ENCODE measurements at regions not wholly inside any gene's neighbourhood (a gene's known extent, or its start where the extent isn't known, plus 50 kb on each side); places are given as distances from the start of the nearest gene placed in this dataset.
"Not testable (repeated sequence)": the region's sequence is repeated elsewhere in the genome, so short reads cannot be mapped to it uniquely, and the experiment has no call there.

- Mint-ChIP-seq H3K27me3 (no peaks in the 10 kb centered on the region), H3K27ac (no peak overlapping the region), H3K9me3 (no peaks in the 10 kb centered on the region), H3K4me1 (peaks cover 21% of the 10 kb centered on the region), H3K4me3 (no peak overlapping the region)
- no peak for ATAC-seq
- DNase-seq, result no peak
These were observed 121.9 kb upstream of the ZFP64 start for GRCh38 chr20:52313341-52313963.

DNA sequence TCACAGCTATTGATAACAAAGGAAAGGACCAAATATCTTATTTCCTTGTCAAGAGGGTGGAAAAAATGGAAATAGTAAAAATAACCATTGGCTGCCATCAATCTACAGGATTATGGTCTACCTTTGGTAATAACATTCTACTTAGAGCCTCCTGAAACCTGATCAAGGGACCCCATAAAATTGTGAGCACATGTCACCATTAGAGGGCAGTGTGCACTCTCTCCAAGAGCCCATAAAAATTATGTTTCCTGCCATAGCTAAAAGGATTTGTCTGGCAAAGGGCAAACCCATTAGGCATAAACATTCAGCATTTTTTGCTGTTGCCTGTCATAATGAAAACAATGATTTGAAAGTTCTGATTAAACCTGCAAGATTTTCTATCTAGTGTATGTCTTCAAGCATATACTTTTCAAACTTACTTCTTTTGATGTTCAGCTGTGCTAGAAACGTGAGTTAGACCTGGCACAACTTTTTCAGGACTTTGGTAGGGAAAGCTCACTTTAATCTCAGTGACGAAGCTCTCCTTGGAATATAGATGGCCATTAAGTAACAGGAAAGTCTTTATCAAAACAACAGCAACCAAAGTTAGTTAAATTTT lies 120.7 kb upstream of the ZFP64 start:
- no peak overlapping the region for H3K27ac Mint-ChIP-seq
- peak; percentile 33 to 38 for DNase-seq
- peak; percentile 56 for ATAC-seq

DNA sequence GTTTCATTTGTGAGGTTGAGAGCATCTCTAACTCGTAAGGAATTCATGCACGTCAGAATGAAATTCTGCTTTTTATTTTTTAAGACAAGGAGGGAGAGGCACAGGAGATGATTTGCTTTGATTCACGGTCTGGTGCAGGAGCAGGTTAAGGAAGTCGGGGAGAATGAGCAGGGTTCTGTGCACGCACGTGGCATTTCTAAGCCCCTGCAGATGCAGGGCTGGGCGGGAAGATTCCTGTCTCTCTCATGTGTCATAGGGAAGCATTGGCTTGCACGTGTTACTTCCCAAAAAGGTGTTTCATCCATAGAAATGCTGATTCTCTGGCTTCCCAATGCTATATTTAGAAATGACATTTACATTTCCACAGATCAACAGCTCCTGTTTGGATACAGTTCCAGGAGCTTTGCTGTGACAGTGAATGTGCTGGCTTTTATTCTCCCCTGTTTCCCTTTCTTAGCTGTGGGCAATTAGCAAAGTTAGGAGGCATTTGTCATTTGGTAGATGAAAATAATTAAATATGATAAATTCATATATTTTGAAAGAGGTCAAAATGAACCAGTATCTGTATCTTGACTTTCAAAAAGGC lies 119.7 kb upstream of the ZFP64 start:
- no peak for ATAC-seq
- Mint-ChIP-seq H3K4me1 (peaks cover 32% of the 10 kb centered on the region), H3K27ac (no peak overlapping the region), H3K27me3 (no peaks in the 10 kb centered on the region), H3K9me3 (no peaks in the 10 kb centered on the region), H3K4me3 (no peak overlapping the region)
- no peak for DNase-seq

More for the DNA sequence above, 120.7 kb upstream of the ZFP64 start:
- Mint-ChIP-seq H3K27me3 (no peaks in the 10 kb centered on the region), H3K4me3 (no peak overlapping the region), H3K4me1 (peaks cover 23% of the 10 kb centered on the region), H3K9me3 (no peaks in the 10 kb centered on the region)

- no peaks in the 10 kb centered on the region for H3K9me3 Mint-ChIP-seq
- H3K4me3 Mint-ChIP-seq, result no peak overlapping the region
- DNase-seq (no peak), ATAC-seq (no peak)
- no peak overlapping the region for H3K27ac Mint-ChIP-seq
- H3K27me3 Mint-ChIP-seq, result no peaks in the 10 kb centered on the region
- peaks cover 41% of the 10 kb centered on the region for H3K4me1 Mint-ChIP-seq
These were observed 117.6 kb upstream of the ZFP64 start for GRCh38 chr20:52309181-52309580.

- ATAC-seq, result no peak
- Mint-ChIP-seq H3K27me3 (no peaks in the 10 kb centered on the region), H3K4me1 (peaks cover 55% of the 10 kb centered on the region), H3K4me3 (no peak overlapping the region), H3K9me3 (no peaks in the 10 kb centered on the region), H3K27ac (no peak overlapping the region)
- no peak for DNase-seq
These were observed 114.9 kb upstream of the ZFP64 start for GRCh38 chr20:52306477-52306876.

- peak; percentile 11 to 16 for DNase-seq
- no peaks in the 10 kb centered on the region for H3K9me3 Mint-ChIP-seq
These were observed 114.3 kb upstream of the ZFP64 start for GRCh38 chr20:52305858-52306257.

GRCh38 chr20:52305024-52305645 lies 113.6 kb upstream of the ZFP64 start:
- Mint-ChIP-seq H3K9me3 (no peaks in the 10 kb centered on the region), H3K4me3 (no peak overlapping the region), H3K4me1 (peaks cover 57% of the 10 kb centered on the region), H3K27me3 (no peaks in the 10 kb centered on the region), H3K27ac (no peak overlapping the region)
- DNase-seq, result no peak
- ATAC-seq, result no peak

More at GRCh38 chr20:52305858-52306257, 114.3 kb upstream of the ZFP64 start:
- Mint-ChIP-seq H3K27ac (peak overlapping the region in 1 of 2 donors; percentile 9), H3K27me3 (no peaks in the 10 kb centered on the region), H3K4me1 (peaks cover 57% of the 10 kb centered on the region), H3K4me3 (peak overlapping the region; percentile 28 to 53)
- ATAC-seq, result peak; percentile 92

- ATAC-seq (no peak), DNase-seq (no peak)
- H3K9me3 Mint-ChIP-seq, result no peaks in the 10 kb centered on the region
- no peak overlapping the region for H3K27ac Mint-ChIP-seq
- no peak overlapping the region for H3K4me3 Mint-ChIP-seq
- no peaks in the 10 kb centered on the region for H3K27me3 Mint-ChIP-seq
- peaks cover 57% of the 10 kb centered on the region for H3K4me1 Mint-ChIP-seq
These were observed 111.8 kb upstream of the ZFP64 start for GRCh38 chr20:52303281-52303950.

- Mint-ChIP-seq H3K27ac (no peak overlapping the region), H3K27me3 (no peaks in the 10 kb centered on the region), H3K9me3 (no peaks in the 10 kb centered on the region), H3K4me3 (no peak overlapping the region), H3K4me1 (peaks cover 55% of the 10 kb centered on the region)
- ATAC-seq (no peak), DNase-seq (no peak)
These were observed 111.2 kb upstream of the ZFP64 start for GRCh38 chr20:52302736-52303135.

- H3K27ac Mint-ChIP-seq, H3K27me3 Mint-ChIP-seq, H3K4me3 Mint-ChIP-seq, H3K9me3 Mint-ChIP-seq, ATAC-seq, DNase-seq: not testable (repeated sequence)
- peaks cover 49% of the 10 kb centered on the region for H3K4me1 Mint-ChIP-seq
These were observed 110.5 kb upstream of the ZFP64 start for GRCh38 chr20:52302051-52302450.

DNA sequence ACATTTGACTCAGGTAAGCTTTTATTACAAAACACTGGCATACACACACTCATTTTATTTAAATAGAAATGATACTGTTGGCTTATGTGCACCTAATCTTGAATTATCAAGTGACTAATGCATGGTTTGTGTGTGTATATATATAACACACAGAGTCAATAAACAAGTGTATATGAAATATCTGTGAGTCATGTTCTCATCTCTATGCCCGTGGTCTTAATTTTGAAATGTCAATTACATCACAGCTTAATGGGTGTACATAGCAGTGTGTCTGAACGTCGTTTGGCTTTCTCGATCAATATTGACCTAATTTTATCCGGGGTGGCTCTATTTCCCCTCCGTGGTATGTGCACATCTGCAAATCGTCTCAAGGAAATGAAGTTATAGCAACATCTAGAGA lies 104.0 kb upstream of the ZFP64 start:
- H3K27me3 Mint-ChIP-seq, result no peaks in the 10 kb centered on the region
- peaks cover 0 to 10% of the 10 kb centered on the region in 2 donors for H3K9me3 Mint-ChIP-seq

DNA sequence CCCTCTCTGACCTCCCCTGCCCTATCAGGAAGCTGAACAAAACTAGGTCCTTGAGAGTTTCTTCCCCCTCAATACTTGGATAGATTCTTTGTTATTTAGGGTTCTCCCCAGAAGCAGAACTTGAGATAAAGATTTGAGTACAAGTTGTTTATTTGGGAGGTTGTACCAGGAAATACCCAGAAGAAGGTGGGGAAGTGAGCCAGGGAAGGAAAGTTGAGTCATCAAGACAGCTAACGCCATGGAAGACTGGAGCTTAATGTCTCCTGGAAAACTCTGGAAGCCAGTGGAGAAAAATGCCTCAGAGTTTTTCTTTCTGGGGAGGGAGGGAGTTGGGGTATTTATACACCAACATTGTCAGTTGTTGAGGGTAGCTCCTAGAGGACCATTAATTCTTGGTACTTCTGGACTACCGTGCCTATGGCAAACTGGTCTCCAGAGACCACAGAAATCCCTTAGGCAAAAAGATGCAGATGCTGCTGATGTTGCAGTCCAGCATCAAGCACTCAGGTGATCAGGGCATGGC lies 102.6 kb upstream of the ZFP64 start:
- no peak for ATAC-seq
- Mint-ChIP-seq H3K27ac (no peak overlapping the region), H3K9me3 (peaks cover 0 to 10% of the 10 kb centered on the region in 2 donors)

More for the DNA sequence above, 104.0 kb upstream of the ZFP64 start:
- Mint-ChIP-seq H3K4me1 (no peaks in the 10 kb centered on the region), H3K4me3 (no peak overlapping the region), H3K27ac (no peak overlapping the region)
- ATAC-seq, result no peak
- no peak for DNase-seq

DNA sequence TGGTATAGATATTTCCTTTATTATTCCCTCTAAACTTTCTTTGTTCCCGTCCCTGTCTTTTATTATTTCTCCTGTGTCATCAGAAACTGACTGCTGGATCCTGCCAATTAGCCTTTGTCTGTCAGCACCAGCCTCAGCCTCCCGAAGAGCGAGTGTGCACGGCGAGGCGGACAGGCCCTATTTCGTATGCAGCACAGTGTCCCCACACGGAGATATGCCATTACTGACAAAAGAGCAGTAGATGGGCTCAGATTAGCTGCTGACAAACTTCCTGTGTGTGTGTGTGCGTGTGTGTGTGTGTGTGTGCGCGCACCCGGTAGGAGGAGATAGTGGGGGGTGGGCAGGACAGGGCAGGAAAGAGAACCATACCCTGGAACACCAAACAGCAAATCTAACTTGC lies 99.5 kb upstream of the ZFP64 start:
- Mint-ChIP-seq H3K27ac (peak overlapping the region in 1 of 2 donors; percentile 83), H3K4me1 (peaks cover 7% of the 10 kb centered on the region), H3K9me3 (peaks cover 5 to 10% of the 10 kb centered on the region in 2 donors), H3K4me3 (no peak overlapping the region), H3K27me3 (no peaks in the 10 kb centered on the region)
- no peak for ATAC-seq
- DNase-seq, result no peak

More for the DNA sequence above, 102.6 kb upstream of the ZFP64 start:
- Mint-ChIP-seq H3K4me3 (no peak overlapping the region), H3K27me3 (no peaks in the 10 kb centered on the region), H3K4me1 (peaks cover 2% of the 10 kb centered on the region)
- DNase-seq, result no peak

GRCh38 chr20:52290569-52290968 lies 99.0 kb upstream of the ZFP64 start:
- DNase-seq (no peak), ATAC-seq (no peak)
- H3K27ac Mint-ChIP-seq, result no peak overlapping the region
- H3K4me3 Mint-ChIP-seq, result no peak overlapping the region
- H3K9me3 Mint-ChIP-seq, result peaks cover 5 to 10% of the 10 kb centered on the region in 2 donors
- no peaks in the 10 kb centered on the region for H3K27me3 Mint-ChIP-seq
- H3K4me1 Mint-ChIP-seq, result peaks cover 7% of the 10 kb centered on the region

- H3K27ac Mint-ChIP-seq, result no peak overlapping the region
- ATAC-seq, result no peak
These were observed 98.5 kb upstream of the ZFP64 start for GRCh38 chr20:52289956-52290565.

More at GRCh38 chr20:52289956-52290565, 98.5 kb upstream of the ZFP64 start:
- peaks cover 5 to 10% of the 10 kb centered on the region in 2 donors for H3K9me3 Mint-ChIP-seq
- no peak overlapping the region for H3K4me3 Mint-ChIP-seq
- no peak for DNase-seq
- no peaks in the 10 kb centered on the region for H3K27me3 Mint-ChIP-seq
- peaks cover 7% of the 10 kb centered on the region for H3K4me1 Mint-ChIP-seq
